ENCODE measurements at regions not wholly inside any gene's neighbourhood (a gene's known extent, or its start where the extent isn't known, plus 50 kb on each side); places are given as distances from the start of the nearest gene placed in this dataset.

- Histone ChIP-seq H4K20me1 (ENCODE audit: insufficient read depth) (no peaks in the 10 kb centered on the region), H3K9me2 (ENCODE audit: insufficient read depth, low read length) (no peaks in the 10 kb centered on the region), H3K27me3 (ENCODE audit: insufficient read depth, low read depth, low read length) (no peaks in the 10 kb centered on the region), H3K79me2 (replicated peaks; ENCODE audit: insufficient read depth, low read length) (no peaks in the 10 kb centered on the region), H2AFZ (ENCODE audit: low read depth, low read length) (no peak overlapping the region), H3K4me2 (ENCODE audit: low read length) (no peak overlapping the region), H3F3A (ENCODE audit: insufficient read depth, low read length, poor library complexity, severe bottlenecking) (no peaks in the 10 kb centered on the region), H3K4me3 (ENCODE audit: low read length) (no peak overlapping the region), H3K9me3 (ENCODE audit: low read length) (no peaks in the 10 kb centered on the region), H3K27ac (ENCODE audit: low read length) (no peak overlapping the region), H3K36me3 (ENCODE audit: insufficient read depth, low read length) (no peaks in the 10 kb centered on the region), H3K9ac (ENCODE audit: low read length) (no peak overlapping the region)
- TF ChIP-seq EP300 (conservative IDR thresholded peaks at IDR 0.05; ENCODE audit: poor library complexity, severe bottlenecking) (no peak), TAF1 (IDR thresholded peaks at IDR 0.05; ENCODE audit: low read depth) (no peak), SMC3 (conservative IDR thresholded peaks at IDR 0.05; ENCODE audit: poor library complexity) (no peak), POLR2AphosphoS5 (IDR thresholded peaks at IDR 0.05) (no peak), RAD21 (conservative IDR thresholded peaks at IDR 0.05) (no peak), MXI1 (conservative IDR thresholded peaks at IDR 0.05; ENCODE audit: poor library complexity, severe bottlenecking) (no peak), REST (IDR thresholded peaks at IDR 0.05; ENCODE audit: borderline replicate concordance) (no peak), CTCF (IDR thresholded peaks at IDR 0.05; ENCODE audit: poor library complexity, severe bottlenecking) (no peak), EZH2 (IDR thresholded peaks at IDR 0.05; ENCODE audit: borderline replicate concordance, insufficient read depth, low read length, poor library complexity, severe bottlenecking) (no peak)
Observed at GRCh38 chr1:164953815-164954214, 394.8 kb downstream of the PBX1 start.

- H3K36me3 ChIP-seq (ENCODE audit: insufficient read depth, low read length) = no peaks in the 10 kb centered on the region
- H3K9me2 ChIP-seq (ENCODE audit: insufficient read depth, low read length) = no peaks in the 10 kb centered on the region
- no peaks in the 10 kb centered on the region for H3F3A ChIP-seq (ENCODE audit: insufficient read depth, low read length, poor library complexity, severe bottlenecking)
- no peaks in the 10 kb centered on the region for H3K79me2 ChIP-seq (replicated peaks; ENCODE audit: insufficient read depth, low read length)
- peaks cover 3% of the 10 kb centered on the region for H3K9me3 ChIP-seq (ENCODE audit: low read length)
- no peak overlapping the region for H2AFZ ChIP-seq (ENCODE audit: low read depth, low read length)
- H3K4me2 ChIP-seq (ENCODE audit: low read length) = no peak overlapping the region
- no peak overlapping the region for H3K4me3 ChIP-seq (ENCODE audit: low read length)
- TF ChIP-seq RAD21 (conservative IDR thresholded peaks at IDR 0.05) (peak; percentile 63), MXI1 (conservative IDR thresholded peaks at IDR 0.05; ENCODE audit: poor library complexity, severe bottlenecking) (no peak), TAF1 (IDR thresholded peaks at IDR 0.05; ENCODE audit: low read depth) (no peak), CTCF (IDR thresholded peaks at IDR 0.05; ENCODE audit: poor library complexity, severe bottlenecking) (peak; percentile 48), SMC3 (conservative IDR thresholded peaks at IDR 0.05; ENCODE audit: poor library complexity) (peak; percentile 46)
- no peaks in the 10 kb centered on the region for H3K27me3 ChIP-seq (ENCODE audit: insufficient read depth, low read depth, low read length)
- no peak overlapping the region for H3K27ac ChIP-seq (ENCODE audit: low read length)
- H4K20me1 ChIP-seq (ENCODE audit: insufficient read depth) = no peaks in the 10 kb centered on the region
- H3K9ac ChIP-seq (ENCODE audit: low read length) = no peak overlapping the region
Observed at GRCh38 chr1:164953098-164953497, 394.1 kb downstream of the PBX1 start.
